GM12878 (cell line): ENCODE measurements at regions not wholly inside any gene's neighbourhood (a gene's known extent, or its start where the extent isn't known, plus 50 kb on each side); places are given as distances from the start of the nearest gene placed in this dataset.
"Not testable (repeated sequence)": the region's sequence is repeated elsewhere in the genome, so short reads cannot be mapped to it uniquely, and the experiment has no call there.

ENCODE experiments used
- ATAC-seq: fragments of 200-7000 bp; cut with Tn5 transposase; 3 replicates; pipeline ENCODE4 v1.9.1; 2020; ENCODE audit warnings: mild to moderate bottlenecking, moderate library complexity
- BruUV-seq: library from RNA; stranded (reverse); fragments of 400-500 nt; replicated peaks from 2 replicates; lab custom pipeline; 2021; lab: Mats Ljungman, UMichigan
- CTCF ChIA-PET: fragments of 300-600 bp; sonication (Branson Sonifier 250); formaldehyde crosslinking; extraction: SDS; loops from one replicate; lab custom pipeline; 2021; ENCODE audit warnings: inconsistent platforms; lab: Yijun Ruan, JAX
- POLR2A ChIA-PET: fragments of 350-600 bp; formaldehyde crosslinking; extraction: SDS; loops from one replicate; lab custom pipeline; 2021; ENCODE audit warnings: inconsistent platforms; lab: Charles Lee
- RAD21 ChIA-PET: fragments of 300-600 bp; sonication (Branson Sonifier 250); formaldehyde crosslinking; loops from one replicate; lab custom pipeline; 2023; ENCODE audit warnings: antibody characterized with exemption; ENCODE audit not compliant: unreplicated experiment; lab: Charles Lee
- SMC1A ChIA-PET: fragments of 300-600 bp; sonication (Branson Sonifier 250); formaldehyde crosslinking; loops from one replicate; lab custom pipeline; 2023; ENCODE audit not compliant: unreplicated experiment, uncharacterized antibody; lab: Charles Lee
- DNase-seq: peaks from one replicate; pipeline ENCODE4 v3.0.0-alpha.2; 2011; ENCODE audit warnings: low read depth, low spot score
- FAIRE-seq: peaks from 3 replicates; lab custom pipeline; 2011; peaks lifted over from hg19 to GRCh38; lab: Jason Lieb, UNC
- H2AFZ ChIP-seq: 2 replicates; pipeline ENCODE4 v1.6.0; 2011; ENCODE audit warnings: low read depth, low read length, control low read depth; ENCODE audit not compliant: control insufficient read depth
- H3K27ac ChIP-seq: 2 replicates; pipeline ENCODE4 v1.5.1; 2011; ENCODE audit warnings: control low read depth; ENCODE audit not compliant: control insufficient read depth, insufficient read depth
- H3K27me3 ChIP-seq, 2 experiments: replicated peaks in 1 of 2; 2 replicates each; pipeline versions ENCODE4 v1.6.0 to v1.6.1; 2011; ENCODE audit warnings: low read length in 1 of 2; ENCODE audit not compliant: control insufficient read depth in 2 of 2, insufficient read depth in 2 of 2
- H3K36me3 ChIP-seq, 2 experiments: 2 replicates each; pipeline ENCODE4 v1.5.1; 2011; ENCODE audit warnings: low read length in 1 of 2; ENCODE audit not compliant: control insufficient read depth in 2 of 2, insufficient read depth in 2 of 2
- H3K4me1 ChIP-seq: 2 replicates; pipeline ENCODE4 v1.6.1; 2011; ENCODE audit warnings: mild to moderate bottlenecking, low read length, moderate library complexity, mixed read lengths; ENCODE audit not compliant: control insufficient read depth, insufficient read depth
- H3K4me2 ChIP-seq: 2 replicates; pipeline ENCODE4 v1.6.0; 2011; ENCODE audit warnings: control low read depth; ENCODE audit not compliant: control insufficient read depth, insufficient read depth
- H3K4me3 ChIP-seq: fragments of 200-600 bp; sonication (generic); 2 replicates; pipeline ENCODE4 v1.5.1; 2016
- H3K79me2 ChIP-seq: 2 replicates; pipeline ENCODE4 v1.6.0; 2011; ENCODE audit warnings: low read length; ENCODE audit not compliant: control insufficient read depth, insufficient read depth
- H3K9ac ChIP-seq: 2 replicates; pipeline ENCODE4 v1.8.0; 2011; ENCODE audit warnings: low read length, control low read depth, mixed read lengths; ENCODE audit not compliant: control insufficient read depth, insufficient read depth
- H3K9me3 ChIP-seq: replicated peaks from 3 replicates; pipeline ENCODE4 v1.5.1; 2011; ENCODE audit warnings: mild to moderate bottlenecking, low read length; ENCODE audit not compliant: control insufficient read depth, insufficient read depth
- H4K20me1 ChIP-seq: 2 replicates; pipeline ENCODE4 v1.6.0; 2011; ENCODE audit not compliant: control insufficient read depth, insufficient read depth
- BACH1 ChIP-seq: fragments of 450-650 bp; IDR thresholded peaks from 2 replicates; pipeline ENCODE4 v1.6.1; 2017; ENCODE audit warnings: mild to moderate bottlenecking, borderline replicate concordance
- BRCA1 ChIP-seq: IDR thresholded peaks from 2 replicates; pipeline ENCODE4 v1.6.1; 2011; ENCODE audit warnings: low read depth, low read length, improper control_type of control experiment
- CTCF ChIP-seq, 3 experiments: IDR thresholded peaks in 2 of 3; conservative IDR thresholded peaks in 1 of 3; 2 replicates each; pipeline ENCODE4 v1.5.1; 2011; ENCODE audit warnings: low read depth in 3 of 3, low read length in 3 of 3, mild to moderate bottlenecking in 3 of 3, control low read depth in 2 of 3, moderate library complexity in 2 of 3, inconsistent platforms in 1 of 3, mixed read lengths in 1 of 3; ENCODE audit not compliant: control insufficient read depth in 2 of 3, insufficient read depth in 1 of 3; ENCODE audit errors: extremely low read depth in 1 of 3
- MYC ChIP-seq: IDR thresholded peaks from 2 replicates; pipeline ENCODE4 v1.6.1; 2011; ENCODE audit warnings: mild to moderate bottlenecking, low read length, moderate library complexity, inconsistent platforms; ENCODE audit not compliant: insufficient read depth, insufficient replicate concordance, insufficient read length, severe bottlenecking
- NBN ChIP-seq: fragments of 450-650 bp; IDR thresholded peaks from 2 replicates; pipeline ENCODE4 v1.6.1; 2016
- NKRF ChIP-seq: fragments of 450-650 bp; conservative IDR thresholded peaks from 2 replicates; pipeline ENCODE4 v1.6.1; 2017; ENCODE audit warnings: mild to moderate bottlenecking, moderate library complexity
- SIN3A ChIP-seq: IDR thresholded peaks from 2 replicates; pipeline ENCODE4 v1.6.1; 2012; ENCODE audit warnings: low read depth, low read length, improper control_type of control experiment
- SP1 ChIP-seq: IDR thresholded peaks from one replicate; pipeline ENCODE4 v1.6.1; 2011; ENCODE audit warnings: low read depth, low read length
- TARDBP ChIP-seq: IDR thresholded peaks from 2 replicates; pipeline ENCODE4 v1.6.1; 2016; ENCODE audit warnings: borderline replicate concordance
- ZBED1 ChIP-seq: IDR thresholded peaks from 2 replicates; pipeline ENCODE4 v1.6.1; 2016; ENCODE audit warnings: borderline replicate concordance
- WGBS: methylation state at CpG from one replicate; pipeline ENCODE4 v1.1.6; 2016; ENCODE audit warnings: low lambda C conversion rate; ENCODE audit not compliant: insufficient replicate concordance, insufficient coverage; ENCODE audit errors: missing lambda C conversion rate; 5-methylcytosine and 5-hydroxymethylcytosine counted together
- in situ Hi-C: fragments of 300-500 bp; cut with MboI; formaldehyde crosslinking; loops from 9 replicates; pipeline ENCODE4 v1.14.3; 2018; ENCODE audit warnings: mixed read lengths
- intact Hi-C: fragments of 100-400 bp; cut with micrococcal nuclease; formaldehyde crosslinking; loops from one replicate; pipeline ENCODE4 v1.14.2; 2022; ENCODE audit not compliant: unreplicated experiment

DNA sequence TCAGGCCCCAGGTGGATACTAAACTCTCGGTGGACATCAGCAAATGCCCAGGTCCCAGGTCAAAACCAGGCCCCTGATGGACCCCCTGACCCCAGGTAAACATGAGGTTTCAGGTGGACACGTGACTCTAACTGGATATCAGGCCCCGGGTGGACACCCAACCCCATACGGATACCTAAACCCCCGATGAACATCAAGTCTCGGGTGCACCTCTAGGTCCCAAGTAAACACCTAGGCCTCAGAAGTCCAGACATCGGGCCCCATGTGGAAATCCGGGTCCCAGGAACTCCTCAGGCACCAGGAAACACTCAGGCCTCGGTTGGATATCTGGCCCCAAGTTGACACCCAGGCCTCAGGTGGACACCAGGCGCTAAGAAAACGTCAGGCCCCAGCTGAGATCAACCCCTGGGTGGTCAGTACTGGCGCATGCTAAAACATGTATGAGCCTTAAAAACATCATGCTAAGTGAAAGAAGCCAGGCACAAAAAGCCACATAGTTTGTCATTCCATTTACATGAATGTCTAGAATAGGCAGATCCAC lies 54.4 kb upstream of the SEPTIN5 start (continued):
- no peak for TF ChIP-seq SIN3A

GRCh38 chr22:19660583-19660982 lies 53.7 kb upstream of the SEPTIN5 start:
- 62% methylated on average over 12 of the region's 12 CpGs for WGBS
- POLR2A ChIA-PET, intact Hi-C loops, H3K79me2 ChIP-seq, BruUV-seq, H3K4me2 ChIP-seq, in situ Hi-C loops, H3K4me1 ChIP-seq, FAIRE-seq, H3K9ac ChIP-seq, H3K27me3 ChIP-seq, DNase-seq, CTCF ChIA-PET, SMC1A ChIA-PET, H3K4me3 ChIP-seq, H4K20me1 ChIP-seq, H2AFZ ChIP-seq, H3K27ac ChIP-seq, ATAC-seq, RAD21 ChIA-PET, H3K9me3 ChIP-seq, H3K36me3 ChIP-seq: not testable (repeated sequence)

DNA sequence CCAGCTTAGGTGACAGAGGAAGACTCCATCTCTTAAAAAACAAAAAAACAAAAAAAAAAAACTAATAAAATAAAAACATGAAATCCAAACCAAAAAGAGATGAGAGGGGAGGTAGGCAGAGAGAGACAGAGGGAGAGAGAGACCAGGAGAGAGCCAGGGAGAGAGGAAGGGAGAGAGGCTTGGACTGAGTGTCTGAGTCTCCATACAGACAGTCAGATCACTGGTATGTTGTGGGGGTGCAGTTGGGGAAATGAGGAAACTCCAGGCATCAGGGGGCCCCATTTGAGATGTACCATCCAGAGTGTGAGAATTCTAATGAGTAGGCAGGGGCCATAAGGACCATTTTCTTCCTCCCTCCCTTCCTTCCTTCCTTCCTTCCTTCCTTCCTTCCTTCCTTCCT lies 53.1 kb upstream of the SEPTIN5 start:
- Histone ChIP-seq H2AFZ (no peak overlapping the region), H3K4me3 (no peak overlapping the region), H3K27me3 (no peaks in the 10 kb centered on the region; a peak in 1 of 4 replicates), H3K27ac (no peak overlapping the region), H4K20me1 (no peaks in the 10 kb centered on the region), H3K79me2 (no peaks in the 10 kb centered on the region), H3K4me1 (no peaks in the 10 kb centered on the region), H3K9me3 (no peaks in the 10 kb centered on the region), H3K36me3 (no peaks in the 10 kb centered on the region), H3K9ac (no peak overlapping the region), H3K4me2 (no peak overlapping the region)
- intact Hi-C loops: no loop called here
- ChIA-PET RAD21 (no interaction called here), POLR2A (no interaction called here), SMC1A (no interaction called here), CTCF (no interaction called here)
- BruUV-seq: no TSS peak
- in situ Hi-C loops: no loop called here
- ATAC-seq: no peak
- no peak for DNase-seq
- FAIRE-seq: no peak
- no peak for TF ChIP-seq NBN
- TF ChIP-seq MYC: no peak
- TF ChIP-seq NKRF: no peak
- TF ChIP-seq ZBED1: no peak
- no peak for TF ChIP-seq CTCF (IDR thresholded peaks at IDR 0.05 in 2 of 3, conservative IDR thresholded peaks at IDR 0.05 in 1 of 3; ENCODE audit: control insufficient read depth in 2 of 3, extremely low read depth in 1 of 3, insufficient read depth in 1 of 3, low read depth in 3 of 3, low read length in 3 of 3)
- TF ChIP-seq BRCA1: no peak
- TF ChIP-seq TARDBP: no peak
- TF ChIP-seq BACH1: no peak
- no peak for TF ChIP-seq SP1
